GM12878 (cell line): ENCODE measurements at regions not wholly inside any gene's neighbourhood (a gene's known extent, or its start where the extent isn't known, plus 50 kb on each side); places are given as distances from the start of the nearest gene placed in this dataset.

Experiments used
- ATAC-seq: fragments of 200-7000 bp; cut with Tn5 transposase; 3 replicates; pipeline ENCODE4 v1.9.1; 2020; ENCODE audit warnings: mild to moderate bottlenecking, moderate library complexity
- BruUV-seq: library from RNA; stranded (reverse); fragments of 400-500 nt; replicated peaks from 2 replicates; lab custom pipeline; 2021; lab: Mats Ljungman, UMichigan
- CTCF ChIA-PET: fragments of 300-600 bp; sonication (Branson Sonifier 250); formaldehyde crosslinking; extraction: SDS; loops from one replicate; lab custom pipeline; 2021; ENCODE audit warnings: inconsistent platforms; lab: Yijun Ruan, JAX
- POLR2A ChIA-PET: fragments of 350-600 bp; formaldehyde crosslinking; extraction: SDS; loops from one replicate; lab custom pipeline; 2021; ENCODE audit warnings: inconsistent platforms; lab: Charles Lee
- RAD21 ChIA-PET: fragments of 300-600 bp; sonication (Branson Sonifier 250); formaldehyde crosslinking; loops from one replicate; lab custom pipeline; 2023; ENCODE audit warnings: antibody characterized with exemption; ENCODE audit not compliant: unreplicated experiment; lab: Charles Lee
- SMC1A ChIA-PET: fragments of 300-600 bp; sonication (Branson Sonifier 250); formaldehyde crosslinking; loops from one replicate; lab custom pipeline; 2023; ENCODE audit not compliant: unreplicated experiment, uncharacterized antibody; lab: Charles Lee
- DNase-seq: peaks from one replicate; pipeline ENCODE4 v3.0.0-alpha.2; 2011; ENCODE audit warnings: low read depth, low spot score
- FAIRE-seq: peaks from 3 replicates; lab custom pipeline; 2011; peaks lifted over from hg19 to GRCh38; lab: Jason Lieb, UNC
- H2AFZ ChIP-seq: 2 replicates; pipeline ENCODE4 v1.6.0; 2011; ENCODE audit warnings: low read depth, low read length, control low read depth; ENCODE audit not compliant: control insufficient read depth
- H3K27ac ChIP-seq: 2 replicates; pipeline ENCODE4 v1.5.1; 2011; ENCODE audit warnings: control low read depth; ENCODE audit not compliant: control insufficient read depth, insufficient read depth
- H3K27me3 ChIP-seq, 2 experiments: replicated peaks in 1 of 2; 2 replicates each; pipeline versions ENCODE4 v1.6.0 to v1.6.1; 2011; ENCODE audit warnings: low read length in 1 of 2; ENCODE audit not compliant: control insufficient read depth in 2 of 2, insufficient read depth in 2 of 2
- H3K36me3 ChIP-seq, 2 experiments: 2 replicates each; pipeline ENCODE4 v1.5.1; 2011; ENCODE audit warnings: low read length in 1 of 2; ENCODE audit not compliant: control insufficient read depth in 2 of 2, insufficient read depth in 2 of 2
- H3K4me1 ChIP-seq: 2 replicates; pipeline ENCODE4 v1.6.1; 2011; ENCODE audit warnings: mild to moderate bottlenecking, low read length, moderate library complexity, mixed read lengths; ENCODE audit not compliant: control insufficient read depth, insufficient read depth
- H3K4me2 ChIP-seq: 2 replicates; pipeline ENCODE4 v1.6.0; 2011; ENCODE audit warnings: control low read depth; ENCODE audit not compliant: control insufficient read depth, insufficient read depth
- H3K4me3 ChIP-seq: fragments of 200-600 bp; sonication (generic); 2 replicates; pipeline ENCODE4 v1.5.1; 2016
- H3K79me2 ChIP-seq: 2 replicates; pipeline ENCODE4 v1.6.0; 2011; ENCODE audit warnings: low read length; ENCODE audit not compliant: control insufficient read depth, insufficient read depth
- H3K9ac ChIP-seq: 2 replicates; pipeline ENCODE4 v1.8.0; 2011; ENCODE audit warnings: low read length, control low read depth, mixed read lengths; ENCODE audit not compliant: control insufficient read depth, insufficient read depth
- H3K9me3 ChIP-seq: replicated peaks from 3 replicates; pipeline ENCODE4 v1.5.1; 2011; ENCODE audit warnings: mild to moderate bottlenecking, low read length; ENCODE audit not compliant: control insufficient read depth, insufficient read depth
- H4K20me1 ChIP-seq: 2 replicates; pipeline ENCODE4 v1.6.0; 2011; ENCODE audit not compliant: control insufficient read depth, insufficient read depth
- CREM ChIP-seq: IDR thresholded peaks from 2 replicates; pipeline ENCODE4 v1.6.1; 2014; ENCODE audit warnings: antibody characterized with exemption, low read depth
- CUX1 ChIP-seq: IDR thresholded peaks from 2 replicates; pipeline ENCODE4 v1.6.1; 2012; ENCODE audit warnings: improper control_type of control experiment, low read depth, low read length; ENCODE audit not compliant: insufficient replicate concordance
- DPF2 ChIP-seq: fragments of 450-650 bp; IDR thresholded peaks from 2 replicates; pipeline ENCODE4 v1.6.1; 2017; ENCODE audit warnings: mild to moderate bottlenecking
- EZH2 ChIP-seq: IDR thresholded peaks from 2 replicates; pipeline ENCODE4 v1.6.1; 2012; ENCODE audit warnings: low read depth, mild to moderate bottlenecking, control low read depth, inconsistent platforms, low read length, borderline replicate concordance; ENCODE audit not compliant: control insufficient read depth
- LARP7 ChIP-seq: fragments of 450-650 bp; IDR thresholded peaks from 2 replicates; pipeline ENCODE4 v1.6.1; 2017; ENCODE audit warnings: mild to moderate bottlenecking
- STAT3 ChIP-seq: IDR thresholded peaks from 2 replicates; pipeline ENCODE4 v1.6.1; 2011; ENCODE audit warnings: low read depth, low read length, improper control_type of control experiment
- TCF7 ChIP-seq: IDR thresholded peaks from 2 replicates; pipeline ENCODE4 v1.6.1; 2014; ENCODE audit warnings: antibody characterized with exemption, borderline replicate concordance
- ZNF217 ChIP-seq: fragments of 450-650 bp; IDR thresholded peaks from 2 replicates; pipeline ENCODE4 v1.6.1; 2017; ENCODE audit warnings: antibody characterized with exemption, mild to moderate bottlenecking
- in situ Hi-C: fragments of 300-500 bp; cut with MboI; formaldehyde crosslinking; loops from 9 replicates; pipeline ENCODE4 v1.14.3; 2018; ENCODE audit warnings: mixed read lengths
- intact Hi-C: fragments of 100-400 bp; cut with micrococcal nuclease; formaldehyde crosslinking; loops from one replicate; pipeline ENCODE4 v1.14.2; 2022; ENCODE audit not compliant: unreplicated experiment

- no peak for TF ChIP-seq CUX1
- no peak for TF ChIP-seq EZH2
- no peak for TF ChIP-seq DPF2
- no peak for TF ChIP-seq STAT3
These were observed 358.7 kb upstream of the CTSO start (continued) for GRCh38 chr4:156312261-156312847.

GRCh38 chr4:156309031-156309430, 355.4 kb upstream of the CTSO start:
- intact Hi-C loops (no loop called here), in situ Hi-C loops (no loop called here)
- H3K4me2 ChIP-seq: no peak overlapping the region
- POLR2A ChIA-PET: no interaction called here
- TF ChIP-seq LARP7: no peak
- TF ChIP-seq TCF7: no peak
- no peak for TF ChIP-seq CREM
- TF ChIP-seq ZNF217: no peak
- no peak for FAIRE-seq
- no peak for ATAC-seq
- CTCF ChIA-PET: interaction anchor here (0.9 kb wide), 1 partner anchor 19 kb away, joined by 3 read pairs; no protein-coding TSS in a partner anchor
- no peak overlapping the region for H2AFZ ChIP-seq
- H3K9me3 ChIP-seq: no peaks in the 10 kb centered on the region
- SMC1A ChIA-PET: no interaction called here
- H3K4me3 ChIP-seq: no peak overlapping the region
- RAD21 ChIA-PET: no interaction called here
- H3K4me1 ChIP-seq: no peaks in the 10 kb centered on the region
- no peaks in the 10 kb centered on the region for H3K36me3 ChIP-seq
- no peak for DNase-seq
- no peaks in the 10 kb centered on the region for H3K79me2 ChIP-seq
- H3K27ac ChIP-seq: no peak overlapping the region
- no peaks in the 10 kb centered on the region for H4K20me1 ChIP-seq
- no TSS peak for BruUV-seq
- H3K27me3 ChIP-seq: no peaks in the 10 kb centered on the region
- no peak overlapping the region for H3K9ac ChIP-seq
